ENCODE measurements at regions not wholly inside any gene's neighbourhood (a gene's known extent, or its start where the extent isn't known, plus 50 kb on each side); places are given as distances from the start of the nearest gene placed in this dataset.

DNA sequence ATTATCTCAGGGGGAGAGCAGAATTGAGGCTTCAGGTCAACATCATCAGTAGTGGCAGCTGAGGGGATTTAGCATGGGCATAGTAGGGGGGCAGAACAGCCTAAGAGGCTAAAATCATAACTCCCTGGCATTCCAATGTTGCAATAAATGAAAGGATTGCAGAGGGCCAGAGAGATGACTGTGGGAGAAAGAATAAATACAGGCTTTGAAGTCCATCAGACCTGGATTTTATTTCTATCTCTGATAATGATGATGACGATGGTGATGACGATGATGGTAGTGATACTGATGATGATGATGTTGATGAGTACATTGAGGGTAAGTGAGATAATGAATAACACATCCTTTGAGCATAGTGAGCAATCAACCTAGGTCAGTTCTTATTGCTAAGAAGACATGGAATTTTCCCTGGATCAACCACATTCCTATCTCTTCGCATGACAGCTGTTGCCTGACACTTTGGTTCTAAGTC is 107.4 kb upstream of the CDH11 start:
- TF ChIP-seq POLR2A (IDR thresholded peaks at IDR 0.05), result no peak
- TF ChIP-seq, protein P1, sequence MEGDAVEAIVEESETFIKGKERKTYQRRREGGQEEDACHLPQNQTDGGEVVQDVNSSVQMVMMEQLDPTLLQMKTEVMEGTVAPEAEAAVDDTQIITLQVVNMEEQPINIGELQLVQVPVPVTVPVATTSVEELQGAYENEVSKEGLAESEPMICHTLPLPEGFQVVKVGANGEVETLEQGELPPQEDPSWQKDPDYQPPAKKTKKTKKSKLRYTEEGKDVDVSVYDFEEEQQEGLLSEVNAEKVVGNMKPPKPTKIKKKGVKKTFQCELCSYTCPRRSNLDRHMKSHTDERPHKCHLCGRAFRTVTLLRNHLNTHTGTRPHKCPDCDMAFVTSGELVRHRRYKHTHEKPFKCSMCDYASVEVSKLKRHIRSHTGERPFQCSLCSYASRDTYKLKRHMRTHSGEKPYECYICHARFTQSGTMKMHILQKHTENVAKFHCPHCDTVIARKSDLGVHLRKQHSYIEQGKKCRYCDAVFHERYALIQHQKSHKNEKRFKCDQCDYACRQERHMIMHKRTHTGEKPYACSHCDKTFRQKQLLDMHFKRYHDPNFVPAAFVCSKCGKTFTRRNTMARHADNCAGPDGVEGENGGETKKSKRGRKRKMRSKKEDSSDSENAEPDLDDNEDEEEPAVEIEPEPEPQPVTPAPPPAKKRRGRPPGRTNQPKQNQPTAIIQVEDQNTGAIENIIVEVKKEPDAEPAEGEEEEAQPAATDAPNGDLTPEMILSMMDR (IDR thresholded peaks at IDR 0.05), result no peak
